Gastrocnemius medialis (tissue), 4 donors: ENCODE measurements at regions not wholly inside any gene's neighbourhood (a gene's known extent, or its start where the extent isn't known, plus 50 kb on each side); places are given as distances from the start of the nearest gene placed in this dataset.

Experiments
- CTCF ChIP-seq, 5 experiments: fragments of 450-650 bp in 3 of 5; fragments of 200-600 bp in 2 of 5; sonication (generic) in 2 of 5; IDR thresholded peaks in 4 of 5; conservative IDR thresholded peaks in 1 of 5; 1 replicate in 4 of 5; 2 replicates in 1 of 5; pipeline ENCODE4 v1.5.1; 2016 to 2019; ENCODE audit warnings: antibody characterized with exemption in 5 of 5, mild to moderate bottlenecking in 3 of 5, moderate library complexity in 3 of 5
- POLR2A ChIP-seq, 2 donors: fragments of 450-650 bp; IDR thresholded peaks; one replicate each; pipeline ENCODE4 v1.6.1; 2017; ENCODE audit warnings: antibody characterized with exemption in 2 of 2, mild to moderate bottlenecking in 2 of 2, moderate library complexity in 2 of 2

DNA sequence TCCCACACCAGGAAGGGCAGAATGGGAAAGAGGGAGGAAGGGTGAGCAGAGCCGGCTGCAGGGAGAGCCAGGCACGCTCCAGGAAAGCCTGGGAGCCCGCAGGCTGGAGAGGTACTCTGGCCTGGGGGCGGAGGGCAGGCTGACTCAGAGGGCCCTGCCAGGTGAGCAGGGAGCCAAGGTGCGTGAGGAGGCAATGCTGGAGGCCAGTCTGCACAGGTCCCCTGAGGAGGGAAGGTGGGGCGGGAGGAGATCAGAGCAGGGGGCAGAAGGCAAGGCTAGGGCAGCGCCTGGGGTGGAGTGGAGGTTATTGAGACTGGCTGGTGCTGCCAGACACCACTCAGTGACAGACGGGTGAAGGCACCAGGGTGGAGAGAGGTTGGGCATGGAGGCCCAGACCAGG lies 385.0 kb downstream of the BCL11B start:
- TF ChIP-seq CTCF (IDR thresholded peaks at IDR 0.05 in 4 of 5, conservative IDR thresholded peaks at IDR 0.05 in 1 of 5), result no peak
- no peak for TF ChIP-seq POLR2A (IDR thresholded peaks at IDR 0.05)
